Stimulated activated naive CD4-positive, alpha-beta T cell treated with Interleukin-2 at 50 U/mL for 16 hours (primary cell): ENCODE measurements at regions not wholly inside any gene's neighbourhood (a gene's known extent, or its start where the extent isn't known, plus 50 kb on each side); places are given as distances from the start of the nearest gene placed in this dataset.
A peak's percentile ranks its signal among the peaks of the same experiment; 100 is the strongest.

Experiments used
- DNase-seq: peaks from one replicate; lab custom pipeline; 2025; lab: John Stamatoyannopoulos, UW

DNA sequence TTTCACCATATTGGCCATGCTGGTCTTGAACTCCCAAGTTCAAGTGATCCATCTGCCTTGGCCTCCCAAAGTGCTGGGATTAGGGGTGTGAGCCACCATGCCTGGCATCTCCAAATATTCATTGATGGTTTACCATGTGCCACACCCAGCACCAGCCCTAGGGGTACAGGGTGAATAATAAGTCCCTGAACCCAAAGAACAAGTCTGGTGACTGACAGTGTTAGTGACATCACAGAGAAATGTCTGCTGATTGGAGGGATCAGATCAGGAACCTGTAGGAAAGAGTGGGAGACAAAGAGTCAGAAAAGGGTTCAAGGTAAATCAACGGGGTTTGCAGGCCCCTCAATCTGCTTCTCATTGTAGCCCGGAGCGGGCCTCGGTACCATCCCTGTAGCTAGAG is 118.4 kb upstream of the NABP1 start:
- no peak for DNase-seq

DNA sequence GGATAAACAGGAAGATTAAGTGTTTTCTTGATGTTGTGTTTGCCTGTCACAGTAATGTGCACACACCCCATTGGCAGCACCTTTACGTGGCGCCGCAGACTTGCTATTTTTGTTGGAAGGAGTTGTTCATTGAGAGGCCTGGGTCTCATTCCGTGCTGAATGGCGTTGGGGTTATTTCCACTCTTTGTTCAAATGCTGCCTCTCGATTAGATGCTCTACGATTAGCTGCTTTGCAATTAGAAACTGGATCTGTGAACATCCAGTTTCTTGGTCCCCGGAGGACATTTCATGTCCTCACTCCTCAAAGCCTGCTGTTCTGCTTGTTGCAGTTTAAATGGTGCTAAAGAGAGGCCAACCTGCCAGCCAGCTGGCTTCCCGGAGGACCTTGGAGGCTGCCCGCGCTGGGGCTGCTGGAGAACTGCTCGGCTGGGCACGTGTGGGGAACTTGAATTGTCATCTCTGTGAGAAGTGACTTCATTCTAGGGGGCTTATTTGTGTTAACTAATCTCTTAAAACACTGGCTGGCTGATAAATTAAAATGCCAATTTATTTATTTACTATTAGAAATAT is 117.4 kb upstream of the NABP1 start:
- DNase-seq: no peak

DNA sequence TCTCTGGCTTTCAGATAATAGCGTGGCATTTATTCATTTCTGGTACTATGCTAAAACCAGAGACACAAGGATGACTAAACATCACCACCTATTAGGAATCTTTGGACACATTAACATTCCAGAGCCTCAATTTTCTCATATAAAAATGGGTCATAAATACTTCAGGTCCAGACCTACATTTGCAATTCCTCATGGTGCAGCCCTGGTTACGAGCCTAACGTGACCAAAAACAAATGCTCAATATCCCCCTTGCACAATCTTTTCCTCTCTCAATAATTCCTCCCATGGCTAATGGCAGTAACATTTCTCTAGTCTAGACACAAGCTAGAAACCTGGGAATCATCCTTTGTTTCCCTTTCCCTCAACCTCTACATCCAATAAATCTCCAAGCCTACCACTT is 112.8 kb upstream of the NABP1 start:
- DNase-seq: no peak

DNA sequence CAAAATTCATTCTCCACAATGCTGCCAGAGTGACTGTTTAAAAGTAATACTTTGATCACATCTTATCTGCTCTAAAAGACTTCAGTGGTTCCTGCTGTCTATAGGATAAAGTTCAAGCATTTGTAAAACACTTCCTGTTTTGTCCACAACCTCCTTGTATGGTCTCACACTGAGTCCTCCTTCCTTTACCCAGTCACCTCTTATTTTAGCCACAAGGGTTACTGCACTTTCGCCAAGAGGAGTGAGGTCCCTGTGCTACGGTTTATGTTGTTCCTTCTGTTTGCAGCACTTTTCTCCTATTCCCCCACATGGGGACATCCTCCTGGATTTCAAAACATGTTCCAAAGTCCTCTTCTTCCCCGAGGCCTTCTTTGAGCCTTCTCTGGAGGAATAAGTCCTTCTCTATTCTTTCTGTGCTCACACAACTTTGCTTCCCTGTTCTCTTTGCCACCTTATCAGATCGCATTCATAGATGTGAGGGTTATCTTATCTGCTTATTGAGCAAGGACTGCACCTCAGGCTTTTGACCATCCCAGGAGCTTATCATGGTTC is 112.2 kb upstream of the NABP1 start:
- DNase-seq: no peak

DNA sequence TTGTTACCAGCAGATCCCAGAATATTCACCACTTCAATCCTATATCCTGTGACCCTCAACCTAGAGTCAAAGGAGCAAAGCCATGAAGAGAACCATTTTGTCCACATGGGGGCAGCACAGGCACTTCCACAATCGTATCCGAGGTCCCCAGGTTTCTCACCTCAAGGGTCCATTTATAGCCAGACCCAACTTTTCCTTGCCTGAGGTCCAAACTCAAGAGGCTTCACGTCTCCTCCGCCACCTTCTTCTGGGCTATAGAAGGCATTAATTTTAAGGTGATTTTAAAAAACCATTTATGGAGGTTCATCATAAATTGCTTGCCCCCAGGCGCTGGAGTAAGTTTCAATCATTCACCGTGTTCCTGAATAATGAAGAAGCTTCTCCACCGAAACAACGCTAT is 111.6 kb upstream of the NABP1 start:
- peak; percentile 25 for DNase-seq

DNA sequence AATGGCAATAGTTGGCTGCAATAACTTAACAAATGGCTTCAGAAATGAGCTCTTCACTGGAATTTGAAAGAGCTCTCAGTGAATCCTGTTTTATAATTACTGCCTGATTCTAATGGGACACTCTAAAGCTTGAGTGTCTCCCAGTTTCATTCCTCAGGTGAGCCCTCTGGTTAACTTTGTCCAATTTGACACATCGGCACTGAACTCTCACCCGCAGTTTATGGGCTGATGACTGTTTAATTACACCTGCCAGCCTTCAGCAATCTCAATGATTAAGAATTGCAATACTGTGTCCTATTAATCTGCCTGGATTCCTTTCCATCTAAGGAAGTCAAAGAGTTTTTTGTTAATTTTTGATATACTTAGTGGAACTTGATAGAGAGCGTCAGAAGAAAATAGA is 110.7 kb upstream of the NABP1 start:
- no peak for DNase-seq

DNA sequence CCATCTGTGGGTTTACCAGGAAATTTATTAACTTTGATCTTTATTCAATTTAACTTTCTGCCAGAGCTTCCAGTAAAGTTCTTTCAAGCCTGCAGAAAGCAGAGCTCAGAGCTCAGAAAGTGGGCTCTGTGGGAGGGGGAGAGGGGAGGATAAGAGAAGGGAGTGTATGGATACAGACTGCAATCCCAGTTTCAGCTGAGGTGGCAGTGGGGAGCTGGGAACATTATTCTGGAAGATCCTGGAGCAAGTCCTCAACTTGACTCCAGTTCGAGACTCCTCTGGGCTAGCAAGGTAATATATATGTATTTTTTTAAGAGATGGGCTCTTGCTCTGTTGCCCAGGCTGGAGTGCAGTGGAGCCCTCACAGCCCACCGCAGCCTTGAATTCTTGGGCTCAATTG is 108.9 kb upstream of the NABP1 start:
- no peak for DNase-seq

DNA sequence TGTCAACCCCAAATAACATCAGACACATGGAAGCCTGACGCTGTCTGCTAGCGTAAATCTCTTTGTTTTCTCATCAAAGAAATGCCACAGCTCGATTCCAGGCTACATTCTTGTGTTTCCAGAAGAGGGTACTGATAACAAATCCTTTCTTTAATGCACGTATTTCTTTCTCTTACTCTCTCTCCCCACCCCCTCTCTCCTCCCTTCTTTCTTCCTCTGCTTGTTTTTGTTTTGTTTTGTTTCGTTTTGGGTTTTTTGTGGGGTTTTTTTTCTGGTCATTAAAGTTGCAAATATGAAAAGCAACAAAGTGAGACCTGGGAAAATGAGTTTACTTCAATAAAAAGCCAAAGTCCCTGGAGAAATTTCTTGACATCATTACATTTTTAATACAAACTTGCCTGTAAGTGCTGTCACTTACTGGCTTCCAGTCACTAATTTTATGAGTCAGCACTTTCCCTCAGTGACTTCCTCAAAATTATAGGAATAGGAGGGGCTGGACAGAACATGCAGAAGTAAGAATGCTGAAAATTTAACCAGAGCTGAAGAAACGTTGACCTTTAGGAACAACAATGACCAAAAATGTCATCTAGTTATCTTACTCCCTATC is 106.7 kb upstream of the NABP1 start:
- no peak for DNase-seq

DNA sequence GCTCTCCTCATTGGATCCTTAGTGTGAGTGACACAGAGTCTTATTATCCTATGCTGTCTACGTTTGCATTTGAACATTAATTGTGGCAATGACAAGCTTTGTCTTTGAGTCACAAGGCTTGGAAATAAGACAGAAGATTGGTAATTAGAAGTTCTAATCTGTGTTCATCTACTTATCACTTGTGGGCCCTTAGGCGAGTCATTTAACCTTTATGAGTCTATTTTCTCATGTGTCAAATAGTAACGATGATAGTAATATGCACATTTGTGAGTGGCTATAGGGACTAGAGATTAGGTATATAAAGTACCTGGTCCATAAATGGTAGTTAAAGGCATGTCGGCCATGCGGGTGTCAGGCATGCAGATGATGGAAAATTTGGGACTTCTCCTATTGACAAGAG is 105.6 kb upstream of the NABP1 start:
- no peak for DNase-seq

DNA sequence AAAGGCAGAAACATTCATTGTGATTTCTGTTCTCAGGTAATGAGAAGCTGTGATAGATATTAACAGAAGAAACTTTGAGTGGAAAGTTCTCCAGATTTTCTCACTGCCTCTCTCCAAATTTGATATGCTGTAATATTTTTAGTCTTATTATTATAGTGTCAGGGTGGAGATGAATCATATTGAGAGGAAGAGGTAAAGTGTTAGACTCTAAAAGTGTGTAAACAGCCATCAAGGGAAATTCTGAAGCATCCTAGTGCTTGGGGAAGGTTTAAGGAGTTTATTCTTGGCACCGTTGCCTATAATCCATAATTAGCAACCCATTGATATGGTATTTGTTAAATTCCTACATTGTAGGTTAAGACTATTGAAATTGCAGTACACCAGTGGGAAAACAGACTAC is 104.7 kb upstream of the NABP1 start:
- no peak for DNase-seq

DNA sequence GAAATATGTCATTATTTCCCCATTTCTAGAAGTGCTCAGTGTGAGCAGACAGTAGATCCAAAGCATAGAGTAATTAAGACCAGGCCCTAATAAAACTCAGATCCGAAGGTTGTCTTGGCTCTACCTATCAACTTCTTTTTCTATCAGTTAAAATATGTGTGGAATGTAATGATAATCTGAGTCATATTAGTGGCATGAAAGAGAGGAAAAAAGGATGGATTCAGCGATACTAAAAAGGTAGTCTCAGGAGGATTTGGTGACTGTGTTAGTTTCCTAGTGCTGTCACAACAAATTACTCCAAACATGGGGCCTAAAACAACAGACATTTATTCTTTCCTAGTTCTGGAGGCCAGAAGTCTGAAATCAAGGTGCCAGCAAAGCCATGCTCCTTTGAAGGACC is 103.7 kb upstream of the NABP1 start:
- no peak for DNase-seq

DNA sequence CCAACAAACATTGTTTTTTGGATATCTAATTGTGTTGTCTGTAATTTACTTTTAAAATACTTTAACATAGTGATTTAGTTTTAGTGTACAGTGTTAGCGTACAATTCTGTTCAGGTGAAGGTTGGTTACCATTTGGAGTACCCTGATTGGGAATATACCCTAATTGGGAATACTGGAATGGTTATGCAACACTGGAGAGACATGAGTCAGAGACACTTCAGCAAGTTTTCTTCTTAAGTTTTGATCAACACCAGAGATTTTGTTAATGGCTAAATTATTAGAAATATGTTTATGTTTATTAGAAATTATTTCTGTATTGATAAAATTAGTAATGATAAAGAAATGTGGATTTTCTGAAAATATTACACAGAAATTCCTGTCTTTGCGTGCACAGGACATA is 100.3 kb upstream of the NABP1 start:
- DNase-seq: no peak

DNA sequence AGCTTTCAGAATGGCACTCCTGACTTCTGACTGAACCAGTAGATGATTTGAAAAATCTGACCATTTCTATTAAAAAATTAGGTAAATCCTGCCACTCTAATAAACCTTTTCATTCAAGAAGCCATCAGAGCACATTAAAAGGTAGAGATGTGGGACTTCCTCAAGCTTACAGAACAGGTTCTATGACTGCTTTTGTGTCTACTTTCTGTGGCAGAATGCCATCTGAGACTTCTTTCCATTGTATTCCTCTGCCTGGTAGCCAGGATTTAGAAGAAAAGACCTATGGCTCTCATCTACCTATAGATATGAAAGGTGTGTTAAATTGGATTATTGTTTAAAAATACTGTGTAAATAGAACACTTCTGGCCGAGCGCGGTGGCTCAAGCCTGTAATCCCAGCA is 99.9 kb upstream of the NABP1 start:
- DNase-seq: no peak

DNA sequence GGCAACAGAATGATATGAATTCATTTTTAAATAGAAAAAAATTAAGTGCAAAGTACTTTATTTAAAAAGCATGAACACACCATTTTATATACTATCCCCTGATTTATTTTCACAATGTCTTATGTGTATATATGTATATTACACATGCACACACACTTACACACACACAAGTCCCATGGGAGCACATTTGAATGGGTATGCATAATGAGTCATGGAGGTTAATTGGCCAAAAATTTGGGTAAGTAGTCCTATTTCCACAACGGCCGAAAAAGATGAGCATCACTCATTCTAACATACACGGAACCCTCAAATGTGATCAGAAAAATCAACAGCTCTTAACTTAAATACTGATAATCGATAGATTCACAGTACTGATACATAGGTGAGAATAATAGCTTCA is 97.4 kb upstream of the NABP1 start:
- no peak for DNase-seq

DNA sequence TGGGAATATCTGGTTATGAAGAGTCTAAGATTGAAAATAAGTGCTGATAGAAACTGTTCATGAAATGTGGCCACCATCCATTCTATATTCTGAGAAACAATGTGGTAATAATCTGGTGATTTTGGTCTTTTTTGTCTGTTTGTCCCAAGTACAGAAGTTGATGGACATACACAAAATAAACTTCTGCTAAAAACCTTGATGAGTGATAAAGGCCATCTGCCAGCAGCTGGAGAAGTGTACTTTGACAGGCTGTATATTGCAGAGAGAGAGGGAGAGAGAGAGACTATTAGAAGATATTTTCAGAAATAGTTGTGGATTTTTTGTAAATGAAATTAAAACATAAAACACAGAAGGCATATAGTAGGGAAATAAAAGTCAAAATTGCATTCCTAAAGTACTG is 96.9 kb upstream of the NABP1 start:
- DNase-seq: no peak

DNA sequence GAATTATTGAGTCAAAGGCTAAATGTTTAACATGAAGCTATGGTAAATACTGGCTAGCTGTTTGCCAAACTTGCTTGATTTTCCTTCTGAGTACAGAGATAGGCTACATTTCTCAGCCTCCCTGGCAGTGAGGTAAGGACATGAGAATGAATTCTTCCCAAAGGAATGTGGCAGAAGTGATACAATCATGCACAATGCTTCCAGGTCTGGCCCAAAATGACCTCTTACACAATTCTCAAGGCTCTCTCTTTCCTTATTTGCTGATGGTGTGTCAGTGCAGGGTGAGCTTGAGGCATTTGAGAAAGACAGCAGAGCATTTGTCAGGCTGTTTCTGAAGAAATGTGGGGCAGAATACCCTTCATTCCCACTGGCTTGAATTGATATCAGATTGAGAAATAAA is 95.6 kb upstream of the NABP1 start:
- DNase-seq: no peak

DNA sequence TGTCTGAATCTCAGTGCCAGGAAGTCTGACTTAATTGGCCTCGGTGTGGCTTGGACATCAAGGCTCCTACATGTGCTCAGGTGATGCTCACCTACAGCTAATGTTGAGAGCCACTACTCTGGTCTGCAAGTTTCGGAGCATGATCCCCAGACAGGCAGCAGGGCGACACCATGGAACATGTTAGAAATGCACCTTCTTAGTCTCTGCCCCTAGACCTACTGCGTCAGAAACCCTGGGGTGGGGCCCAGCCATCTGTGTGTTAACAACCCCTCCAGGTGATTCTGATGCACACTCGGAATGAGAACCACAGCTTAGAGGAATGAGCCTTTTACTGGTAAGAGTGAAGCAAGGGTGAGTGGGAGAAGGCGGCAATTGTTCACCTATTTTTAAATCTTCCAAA is 86.9 kb upstream of the NABP1 start:
- DNase-seq: no peak

DNA sequence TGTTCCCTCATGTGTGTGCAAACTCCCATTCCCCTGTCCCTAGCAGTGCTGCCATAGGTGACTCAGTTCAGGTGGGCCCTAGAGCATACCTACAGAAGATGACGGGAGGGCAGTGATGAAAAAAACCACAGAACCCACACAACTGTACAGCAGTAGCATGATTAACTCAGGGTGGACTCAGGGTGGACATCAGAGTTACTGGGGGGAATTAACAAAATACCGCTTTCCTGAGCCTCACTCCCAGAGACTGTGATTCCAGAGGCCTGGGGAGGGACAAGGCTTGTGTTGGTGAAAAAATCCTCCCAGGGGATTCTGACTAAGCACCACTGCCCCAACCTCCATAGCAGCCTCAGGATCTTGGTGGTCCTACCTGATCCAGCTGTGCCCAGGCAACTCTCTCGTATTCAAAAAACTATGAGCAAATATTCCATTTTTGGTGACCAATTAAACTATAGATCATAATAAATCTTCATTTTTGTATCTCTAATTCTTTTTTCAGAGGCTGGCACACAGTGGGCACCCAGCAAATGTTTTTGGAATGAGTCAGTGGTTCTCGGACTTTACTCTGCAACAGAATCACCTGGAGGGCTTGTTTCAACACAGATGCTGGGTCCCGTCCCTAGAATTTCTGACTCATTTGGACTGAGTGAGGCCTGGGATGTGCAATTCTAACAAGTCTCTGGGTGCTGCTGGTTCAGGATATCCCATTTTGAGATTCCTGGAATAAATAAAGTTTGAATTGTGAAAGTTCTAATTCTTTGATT is 84.1 kb upstream of the NABP1 start:
- no peak for DNase-seq

DNA sequence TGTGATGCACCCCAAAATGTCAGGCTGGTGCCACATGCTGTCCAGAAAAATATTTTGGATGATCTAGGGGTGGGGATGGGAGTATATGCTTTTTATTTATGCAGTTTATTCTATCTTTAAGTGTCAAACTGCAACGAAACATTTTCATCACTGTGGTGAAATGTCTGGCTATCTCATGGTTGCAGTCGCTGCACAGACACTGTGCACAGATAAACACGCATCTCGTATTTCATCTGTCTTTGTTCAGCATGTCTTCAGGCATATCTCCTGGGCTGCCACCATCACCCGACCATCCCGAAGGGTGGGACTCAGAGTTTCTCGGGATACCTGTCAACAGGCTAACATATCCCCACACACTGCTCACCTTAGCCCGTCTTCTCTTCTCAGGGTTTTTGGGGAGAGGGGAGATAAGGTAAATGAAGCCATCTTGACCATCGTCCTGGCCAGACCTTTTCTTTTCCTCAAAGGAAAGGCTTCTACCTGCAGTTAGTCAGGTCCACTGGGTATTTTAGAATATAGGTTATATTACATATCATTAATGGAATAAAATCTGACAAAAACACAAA is 80.7 kb upstream of the NABP1 start:
- no peak for DNase-seq

DNA sequence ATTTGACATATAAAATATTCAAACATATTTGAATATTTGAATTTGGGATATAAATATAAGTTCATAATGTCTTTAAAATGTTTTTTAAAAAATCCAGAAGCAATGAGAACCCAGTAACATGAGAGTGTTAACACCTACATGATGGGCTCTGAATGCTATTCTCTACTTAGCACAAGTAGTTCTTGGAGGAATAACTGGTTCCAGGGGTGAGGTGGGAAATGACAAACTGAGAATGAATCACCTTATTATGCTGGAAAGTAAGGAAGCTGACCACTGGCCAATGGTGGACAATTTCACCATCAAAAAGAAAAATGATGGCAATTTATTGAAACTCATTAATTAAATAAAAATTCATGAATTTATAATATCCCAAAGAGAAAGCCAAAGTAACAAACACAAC is 79.6 kb upstream of the NABP1 start:
- no peak for DNase-seq

DNA sequence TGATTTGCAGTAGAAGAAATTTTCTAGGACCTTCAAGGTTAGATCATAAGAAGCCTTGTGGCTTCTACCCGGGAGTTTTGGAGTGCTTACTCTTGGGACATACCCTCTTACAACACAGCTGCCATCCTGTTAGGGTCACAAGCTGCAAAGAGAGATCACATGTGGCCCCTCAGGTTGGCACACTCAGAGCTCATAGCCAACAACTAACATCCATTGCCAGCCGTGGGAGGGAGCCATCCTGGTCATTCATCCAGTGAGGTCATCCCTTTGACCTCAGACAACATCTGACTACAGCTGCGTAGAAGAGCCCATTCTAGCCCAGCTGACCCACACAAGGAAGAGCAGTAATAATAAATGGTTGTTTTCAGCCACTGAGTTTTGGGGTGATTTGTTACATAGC is 76.9 kb upstream of the NABP1 start:
- no peak for DNase-seq

DNA sequence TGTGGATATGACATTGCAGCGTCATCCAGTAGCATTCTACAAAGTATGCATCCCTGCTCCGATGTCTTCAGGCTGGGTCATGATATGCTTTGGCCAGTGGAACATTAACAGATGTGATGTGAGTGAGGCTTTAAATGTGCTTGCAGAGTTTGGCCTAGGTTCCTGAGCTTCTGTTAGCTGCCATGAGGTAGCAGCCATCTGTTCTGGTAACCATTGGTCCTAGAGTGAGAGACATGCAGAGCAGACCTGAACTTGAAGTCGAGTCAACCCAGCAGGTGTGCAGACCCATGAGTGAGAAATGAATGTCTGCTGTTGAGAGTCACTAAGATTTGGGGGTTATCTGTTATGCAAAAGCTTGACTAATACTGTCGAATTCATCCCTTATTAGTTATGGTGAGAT is 73.8 kb upstream of the NABP1 start:
- DNase-seq: no peak

DNA sequence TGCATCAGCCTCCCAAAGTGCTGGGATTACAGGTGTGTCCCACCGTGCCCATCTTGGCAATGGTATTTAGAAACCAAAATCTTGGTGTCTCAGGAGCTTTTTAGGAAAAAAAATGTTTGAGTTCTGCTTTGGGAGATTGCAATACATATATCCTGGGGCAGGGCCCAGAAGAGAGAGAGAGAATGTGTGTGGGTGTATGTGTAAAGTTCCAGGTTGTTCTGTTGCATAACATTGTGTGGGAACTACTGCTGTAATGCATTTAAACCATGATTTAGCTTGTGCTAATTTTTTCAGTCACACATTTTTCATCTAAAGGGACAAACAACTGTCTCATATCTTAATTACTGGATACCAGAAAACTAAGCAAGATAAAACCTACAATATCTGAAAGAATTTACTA is 70.8 kb upstream of the NABP1 start:
- DNase-seq: no peak
